HL-60/S4 (cell line): ENCODE measurements at regions not wholly inside any gene's neighbourhood (a gene's known extent, or its start where the extent isn't known, plus 50 kb on each side); places are given as distances from the start of the nearest gene placed in this dataset.

Experiments used
- in situ Hi-C: fragments of 300-500 bp; cut with MboI; formaldehyde crosslinking; loops from 2 replicates; pipeline ENCODE4 v1.14.3; 2022; ENCODE audit warnings: low sequenced_read_pairs

- in situ Hi-C loops = no loop called here
These were observed 214.4 kb upstream of the RORB start for GRCh38 chr9:74282526-74283253.

- in situ Hi-C loops = no loop called here
These were observed 212.3 kb upstream of the RORB start for GRCh38 chr9:74284581-74285450.

GRCh38 chr9:74293479-74293878 is 203.7 kb upstream of the RORB start:
- in situ Hi-C loops = no loop called here

- in situ Hi-C loops = no loop called here
These were observed 193.2 kb upstream of the RORB start for GRCh38 chr9:74303945-74304344.

- in situ Hi-C loops = no loop called here
These were observed 192.5 kb upstream of the RORB start for GRCh38 chr9:74304598-74304997.

- in situ Hi-C loops = no loop called here
These were observed 187.5 kb upstream of the RORB start for GRCh38 chr9:74309654-74310053.

- in situ Hi-C loops = no loop called here
These were observed 179.9 kb upstream of the RORB start for GRCh38 chr9:74317235-74317634.

GRCh38 chr9:74321396-74321795 is 175.7 kb upstream of the RORB start:
- in situ Hi-C loops = no loop called here

- in situ Hi-C loops = no loop called here
These were observed 174.3 kb upstream of the RORB start for GRCh38 chr9:74322661-74323314.

GRCh38 chr9:74330487-74331214 is 166.5 kb upstream of the RORB start:
- in situ Hi-C loops = no loop called here

GRCh38 chr9:74331607-74332006 is 165.5 kb upstream of the RORB start:
- in situ Hi-C loops = no loop called here

GRCh38 chr9:74333384-74334032 is 163.6 kb upstream of the RORB start:
- in situ Hi-C loops = no loop called here

- in situ Hi-C loops = no loop called here
These were observed 162.9 kb upstream of the RORB start for GRCh38 chr9:74334271-74334670.

GRCh38 chr9:74336161-74336560 is 161.0 kb upstream of the RORB start:
- in situ Hi-C loops = no loop called here

- in situ Hi-C loops = no loop called here
These were observed 148.4 kb upstream of the RORB start for GRCh38 chr9:74348777-74349176.

GRCh38 chr9:74355107-74355506 is 142.0 kb upstream of the RORB start:
- in situ Hi-C loops = no loop called here

- in situ Hi-C loops = no loop called here
These were observed 139.6 kb upstream of the RORB start for GRCh38 chr9:74357577-74357976.

GRCh38 chr9:74358959-74359358 is 138.2 kb upstream of the RORB start:
- in situ Hi-C loops = no loop called here

- in situ Hi-C loops = no loop called here
These were observed 135.6 kb upstream of the RORB start for GRCh38 chr9:74361508-74361907.

GRCh38 chr9:74362423-74362822 is 134.7 kb upstream of the RORB start:
- in situ Hi-C loops = no loop called here

GRCh38 chr9:74366111-74366510 is 131.0 kb upstream of the RORB start:
- in situ Hi-C loops = no loop called here
